CD8-positive, alpha-beta memory T cell (primary cell): ENCODE measurements at regions not wholly inside any gene's neighbourhood (a gene's known extent, or its start where the extent isn't known, plus 50 kb on each side); places are given as distances from the start of the nearest gene placed in this dataset.

Source experiments
- CTCF ChIA-PET: fragments of 350-600 bp; sonication (Branson Sonifier 250); formaldehyde crosslinking; loops from one replicate; lab custom pipeline; 2021; ENCODE audit warnings: antibody characterized with exemption; lab: Charles Lee
- POLR2A ChIA-PET: fragments of 350-600 bp; sonication (Branson Sonifier 250); formaldehyde crosslinking; loops from one replicate; lab custom pipeline; 2021; ENCODE audit warnings: antibody characterized with exemption; lab: Charles Lee
- DNase-seq, 5 donors: peaks; one replicate each; pipeline versions ENCODE4 v3.0.0 to v3.0.0-alpha.2; 2020 to 2022; ENCODE audit warnings: mixed read lengths in 1 of 5
- H3K27ac ChIP-seq: one replicate; pipeline ENCODE4 v1.7.0; 2013; ENCODE audit warnings: low read depth, mild to moderate bottlenecking, low read length, moderate library complexity
- H3K27me3 ChIP-seq: 2 replicates; pipeline ENCODE4 v1.7.0; 2013; ENCODE audit warnings: low read length, mild to moderate bottlenecking; ENCODE audit not compliant: insufficient read depth, poor library complexity, severe bottlenecking
- H3K36me3 ChIP-seq: 2 replicates; pipeline ENCODE4 v1.7.0; 2013; ENCODE audit warnings: mild to moderate bottlenecking, low read length, moderate library complexity; ENCODE audit not compliant: insufficient read depth
- H3K4me1 ChIP-seq: 2 replicates; pipeline ENCODE4 v1.7.0; 2013; ENCODE audit warnings: mild to moderate bottlenecking, low read length, moderate library complexity; ENCODE audit not compliant: insufficient read depth
- H3K4me3 ChIP-seq: 2 replicates; pipeline ENCODE4 v1.7.0; 2013; ENCODE audit warnings: mild to moderate bottlenecking, low read length
- H3K9me3 ChIP-seq: 2 replicates; pipeline ENCODE4 v1.7.0; 2013; ENCODE audit warnings: mild to moderate bottlenecking, low read length
- H3K27ac Mint-ChIP-seq, 8 donors: one replicate each; pipeline ENCODE4 v1.8.0; 2020 to 2021; ENCODE audit warnings: mixed read lengths in 8 of 8, mild to moderate bottlenecking in 6 of 8, inconsistent platforms in 3 of 8, moderate library complexity in 3 of 8
- H3K27me3 Mint-ChIP-seq, 2 donors: one replicate each; pipeline ENCODE4 v1.8.0; 2020 to 2021; ENCODE audit warnings: mixed read lengths in 2 of 2, mild to moderate bottlenecking in 1 of 2, moderate library complexity in 1 of 2
- H3K36me3 Mint-ChIP-seq, 3 donors: one replicate each; pipeline ENCODE4 v1.8.0; 2020 to 2021; ENCODE audit warnings: mixed read lengths in 3 of 3, inconsistent platforms in 1 of 3, mild to moderate bottlenecking in 1 of 3
- H3K4me1 Mint-ChIP-seq, 3 donors: one replicate each; pipeline ENCODE4 v1.8.0; 2020 to 2021; ENCODE audit warnings: mixed read lengths in 3 of 3, inconsistent platforms in 1 of 3, mild to moderate bottlenecking in 1 of 3
- H3K4me3 Mint-ChIP-seq, 7 donors: one replicate each; pipeline ENCODE4 v1.8.0; 2020 to 2021; ENCODE audit warnings: mixed read lengths in 7 of 7, mild to moderate bottlenecking in 6 of 7, moderate library complexity in 4 of 7, inconsistent platforms in 2 of 7
- H3K9me3 Mint-ChIP-seq, 5 donors: one replicate each; pipeline ENCODE4 v1.8.0; 2020 to 2022; ENCODE audit warnings: mixed read lengths in 5 of 5, mild to moderate bottlenecking in 3 of 5, moderate library complexity in 2 of 5, inconsistent platforms in 1 of 5

GRCh38 chr3:46087871-46088270 lies 60.6 kb upstream of the XCR1 start:
- Mint-ChIP-seq H3K36me3 (peaks cover 0 to 3% (median 0%) of the 10 kb centered on the region in 3 donors), H3K4me3 (no peak overlapping the region), H3K9me3 (no peaks in the 10 kb centered on the region), H3K4me1 (peaks cover 9 to 38% (median 14%) of the 10 kb centered on the region in 3 donors), H3K27me3 (peaks cover 0 to 1% of the 10 kb centered on the region in 2 donors), H3K27ac (no peak overlapping the region)
- no peak overlapping the region for H3K4me3 ChIP-seq
- POLR2A ChIA-PET = no interaction called here
- CTCF ChIA-PET = interaction anchor here (1.2 to 2.5 kb wide), 4 partner anchors 9 to 284 kb away, joined by 3 to 11 read pairs (median 4); no protein-coding TSS in a partner anchor
- no peaks in the 10 kb centered on the region for H3K9me3 ChIP-seq
- DNase-seq = no peak
- no peaks in the 10 kb centered on the region for H3K4me1 ChIP-seq
- H3K27ac ChIP-seq = no peak overlapping the region
- no peaks in the 10 kb centered on the region for H3K27me3 ChIP-seq
- H3K36me3 ChIP-seq = no peaks in the 10 kb centered on the region

- POLR2A ChIA-PET = no interaction called here
- no peak overlapping the region for H3K4me3 Mint-ChIP-seq
- DNase-seq = no peak
Measured at GRCh38 chr3:46086986-46087385, 59.7 kb upstream of the XCR1 start.

GRCh38 chr3:46086083-46086437 lies 58.8 kb upstream of the XCR1 start:
- H3K9me3 ChIP-seq = no peaks in the 10 kb centered on the region
- no peak for DNase-seq
- Mint-ChIP-seq H3K9me3 (no peaks in the 10 kb centered on the region), H3K36me3 (peaks cover 0 to 3% (median 0%) of the 10 kb centered on the region in 3 donors), H3K4me1 (peaks cover 3 to 22% (median 5%) of the 10 kb centered on the region in 3 donors), H3K27ac (no peak overlapping the region), H3K27me3 (peaks cover 0 to 1% of the 10 kb centered on the region in 2 donors), H3K4me3 (no peak overlapping the region)
- H3K27me3 ChIP-seq = no peaks in the 10 kb centered on the region
- H3K4me3 ChIP-seq = no peak overlapping the region
- no peak overlapping the region for H3K27ac ChIP-seq
- ChIA-PET POLR2A (no interaction called here), CTCF (interaction anchor here (0.9 to 1.1 kb wide), 2 partner anchors 157 to 283 kb away, joined by 3 read pairs; no protein-coding TSS in a partner anchor)
- no peaks in the 10 kb centered on the region for H3K36me3 ChIP-seq
- H3K4me1 ChIP-seq = no peaks in the 10 kb centered on the region

More at GRCh38 chr3:46086986-46087385, 59.7 kb upstream of the XCR1 start:
- Histone ChIP-seq H3K27me3 (no peaks in the 10 kb centered on the region), H3K27ac (no peak overlapping the region), H3K36me3 (no peaks in the 10 kb centered on the region), H3K9me3 (no peaks in the 10 kb centered on the region), H3K4me3 (no peak overlapping the region), H3K4me1 (no peaks in the 10 kb centered on the region)
- Mint-ChIP-seq H3K36me3 (peaks cover 0 to 3% (median 0%) of the 10 kb centered on the region in 3 donors), H3K9me3 (no peaks in the 10 kb centered on the region), H3K27me3 (peaks cover 0 to 1% of the 10 kb centered on the region in 2 donors), H3K27ac (no peak overlapping the region), H3K4me1 (peaks cover 3 to 29% (median 6%) of the 10 kb centered on the region in 3 donors)
- CTCF ChIA-PET = interaction anchor here (0.7 to 2.5 kb wide), 6 partner anchors 8 to 285 kb away, joined by 3 to 11 read pairs (median 4); no protein-coding TSS in a partner anchor

- Histone ChIP-seq H3K4me1 (no peaks in the 10 kb centered on the region), H3K27ac (no peak overlapping the region), H3K27me3 (no peaks in the 10 kb centered on the region), H3K4me3 (no peak overlapping the region), H3K9me3 (no peaks in the 10 kb centered on the region), H3K36me3 (no peaks in the 10 kb centered on the region)
- no peaks in the 10 kb centered on the region for H3K9me3 Mint-ChIP-seq
- no peak overlapping the region for H3K4me3 Mint-ChIP-seq
- CTCF ChIA-PET = interaction anchor here (0.9 to 2.5 kb wide), 3 partner anchors 156 to 283 kb away, joined by 3 to 9 read pairs (median 3); no protein-coding TSS in a partner anchor
- H3K36me3 Mint-ChIP-seq = peaks cover 0 to 3% (median 0%) of the 10 kb centered on the region in 3 donors
- H3K27me3 Mint-ChIP-seq = peaks cover 0 to 1% of the 10 kb centered on the region in 2 donors
- peak overlapping the region in 1 of 8 donors; percentile 1 for H3K27ac Mint-ChIP-seq
- no peak for DNase-seq
- H3K4me1 Mint-ChIP-seq = peaks cover 3 to 21% (median 5%) of the 10 kb centered on the region in 3 donors
- POLR2A ChIA-PET = interaction anchor here (0.9 kb wide), 1 partner anchor 147 kb away, joined by 3 read pairs; no protein-coding TSS in a partner anchor
Measured at GRCh38 chr3:46085421-46086082, 58.3 kb upstream of the XCR1 start.

- peaks cover 1 to 6% (median 3%) of the 10 kb centered on the region in 3 donors for H3K4me1 Mint-ChIP-seq
- H3K9me3 Mint-ChIP-seq = no peaks in the 10 kb centered on the region
- no peaks in the 10 kb centered on the region for H3K36me3 ChIP-seq
- ChIA-PET CTCF (interaction anchor here (1.0 to 11.0 kb wide), 9 partner anchors 19 to 322 kb away, joined by 3 to 295 read pairs (median 4); partner anchors contain the start of gene CXCR6), POLR2A (no interaction called here)
- no peak overlapping the region for H3K27ac Mint-ChIP-seq
- no peak overlapping the region for H3K4me3 Mint-ChIP-seq
- DNase-seq = no peak
- H3K36me3 Mint-ChIP-seq = no peaks in the 10 kb centered on the region
- no peaks in the 10 kb centered on the region for H3K4me1 ChIP-seq
- no peak overlapping the region for H3K4me3 ChIP-seq
- H3K27ac ChIP-seq = no peak overlapping the region
- H3K9me3 ChIP-seq = no peaks in the 10 kb centered on the region
- H3K27me3 Mint-ChIP-seq = peaks cover 0 to 1% of the 10 kb centered on the region in 2 donors
- no peaks in the 10 kb centered on the region for H3K27me3 ChIP-seq
Measured at GRCh38 chr3:46083956-46084355, 56.7 kb upstream of the XCR1 start.

GRCh38 chr3:46082849-46083248 lies 55.6 kb upstream of the XCR1 start:
- ChIA-PET CTCF (interaction anchor here (1.0 to 11.0 kb wide), 5 partner anchors 18 to 295 kb away, joined by 3 to 295 read pairs (median 5); partner anchors contain the start of gene CXCR6), POLR2A (no interaction called here)
- H3K9me3 Mint-ChIP-seq = no peaks in the 10 kb centered on the region
- H3K36me3 Mint-ChIP-seq = no peaks in the 10 kb centered on the region
- H3K9me3 ChIP-seq = no peaks in the 10 kb centered on the region
- peaks cover 5% of the 10 kb centered on the region for H3K4me1 ChIP-seq
- no peak for DNase-seq
- no peaks in the 10 kb centered on the region for H3K36me3 ChIP-seq
- H3K27me3 Mint-ChIP-seq = peaks cover 0 to 1% of the 10 kb centered on the region in 2 donors
- no peak overlapping the region for H3K4me3 Mint-ChIP-seq
- H3K4me1 Mint-ChIP-seq = peaks cover 9 to 12% (median 9%) of the 10 kb centered on the region in 3 donors
- no peaks in the 10 kb centered on the region for H3K27me3 ChIP-seq
- no peak overlapping the region for H3K27ac ChIP-seq
- H3K27ac Mint-ChIP-seq = no peak overlapping the region
- no peak overlapping the region for H3K4me3 ChIP-seq

- Mint-ChIP-seq H3K27ac (no peak overlapping the region), H3K4me1 (peaks cover 7 to 16% (median 16%) of the 10 kb centered on the region in 3 donors)
- POLR2A ChIA-PET = no interaction called here
Measured at GRCh38 chr3:46082021-46082420, 54.7 kb upstream of the XCR1 start.

GRCh38 chr3:46080969-46081345 lies 53.7 kb upstream of the XCR1 start:
- Histone ChIP-seq H3K27me3 (no peaks in the 10 kb centered on the region), H3K27ac (no peak overlapping the region), H3K36me3 (no peaks in the 10 kb centered on the region), H3K4me1 (peaks cover 12% of the 10 kb centered on the region), H3K9me3 (no peaks in the 10 kb centered on the region), H3K4me3 (no peak overlapping the region)
- POLR2A ChIA-PET = no interaction called here
- CTCF ChIA-PET = interaction anchor here (0.6 to 11.0 kb wide), 9 partner anchors 8 to 297 kb away, joined by 3 to 295 read pairs (median 4); partner anchors contain the start of genes CCR5 and CXCR6
- Mint-ChIP-seq H3K4me1 (peaks cover 14 to 27% (median 22%) of the 10 kb centered on the region in 3 donors), H3K27me3 (no peaks in the 10 kb centered on the region), H3K9me3 (no peaks in the 10 kb centered on the region), H3K27ac (peak overlapping the region in 1 of 8 donors; percentile 24), H3K4me3 (no peak overlapping the region), H3K36me3 (no peaks in the 10 kb centered on the region)
- no peak for DNase-seq

More at GRCh38 chr3:46082021-46082420, 54.7 kb upstream of the XCR1 start:
- Mint-ChIP-seq H3K9me3 (no peaks in the 10 kb centered on the region), H3K4me3 (no peak overlapping the region), H3K36me3 (no peaks in the 10 kb centered on the region), H3K27me3 (no peaks in the 10 kb centered on the region)
- H3K27me3 ChIP-seq = no peaks in the 10 kb centered on the region
- CTCF ChIA-PET = interaction anchor here (1.3 to 11.0 kb wide), 3 partner anchors 50 to 153 kb away, joined by 3 to 295 read pairs (median 5); partner anchors contain the start of gene CXCR6
- peaks cover 5% of the 10 kb centered on the region for H3K4me1 ChIP-seq
- H3K36me3 ChIP-seq = no peaks in the 10 kb centered on the region
- H3K27ac ChIP-seq = no peak overlapping the region
- no peak overlapping the region for H3K4me3 ChIP-seq
- DNase-seq = no peak
- H3K9me3 ChIP-seq = no peaks in the 10 kb centered on the region
